GM12891 (cell line): ENCODE measurements at regions not wholly inside any gene's neighbourhood (a gene's known extent, or its start where the extent isn't known, plus 50 kb on each side); places are given as distances from the start of the nearest gene placed in this dataset.

Experiments used
- PAX5 ChIP-seq: IDR thresholded peaks from 2 replicates; pipeline ENCODE4 v1.6.1; 2011; ENCODE audit warnings: low read length, moderate library complexity, mild to moderate bottlenecking; ENCODE audit not compliant: insufficient read depth, severe bottlenecking
- POLR2A ChIP-seq: IDR thresholded peaks from 2 replicates; pipeline ENCODE4 v1.6.1; 2011; ENCODE audit warnings: low read depth, low read length, control low read depth
- POLR2AphosphoS5 ChIP-seq: IDR thresholded peaks from 2 replicates; pipeline ENCODE4 v1.6.1; 2011; ENCODE audit warnings: low read depth, low read length, control low read depth
- POU2F2 ChIP-seq: IDR thresholded peaks from 2 replicates; pipeline ENCODE4 v1.6.1; 2011; ENCODE audit warnings: low read depth, mild to moderate bottlenecking, control low read depth, low read length, moderate library complexity
- TAF1 ChIP-seq: IDR thresholded peaks from 2 replicates; pipeline ENCODE4 v1.6.1; 2011; ENCODE audit warnings: low read depth, low read length, control low read depth

- no peak for TF ChIP-seq POLR2A
- no peak for TF ChIP-seq TAF1
- TF ChIP-seq POLR2AphosphoS5: no peak
- TF ChIP-seq PAX5: no peak
- TF ChIP-seq POU2F2: no peak
Measured at GRCh38 chr2:156748221-156748620, 312.0 kb downstream of the GPD2 start.
